Endometrial microvascular endothelial cells (primary cell): ENCODE measurements at regions not wholly inside any gene's neighbourhood (a gene's known extent, or its start where the extent isn't known, plus 50 kb on each side); places are given as distances from the start of the nearest gene placed in this dataset.

ENCODE experiments used
- in situ Hi-C: cut with HindIII; loops from 2 replicates; pipeline ENCODE4 v1.10.0; 2017; ENCODE audit warnings: low sequenced_read_pairs, low pct_unique_long_range_greater_than_20kb; ENCODE audit errors: inconsistent ontology term

GRCh38 chr12:124395284-124395752 is 100.4 kb downstream of the RFLNA start:
- in situ Hi-C loops = no loop called here

DNA sequence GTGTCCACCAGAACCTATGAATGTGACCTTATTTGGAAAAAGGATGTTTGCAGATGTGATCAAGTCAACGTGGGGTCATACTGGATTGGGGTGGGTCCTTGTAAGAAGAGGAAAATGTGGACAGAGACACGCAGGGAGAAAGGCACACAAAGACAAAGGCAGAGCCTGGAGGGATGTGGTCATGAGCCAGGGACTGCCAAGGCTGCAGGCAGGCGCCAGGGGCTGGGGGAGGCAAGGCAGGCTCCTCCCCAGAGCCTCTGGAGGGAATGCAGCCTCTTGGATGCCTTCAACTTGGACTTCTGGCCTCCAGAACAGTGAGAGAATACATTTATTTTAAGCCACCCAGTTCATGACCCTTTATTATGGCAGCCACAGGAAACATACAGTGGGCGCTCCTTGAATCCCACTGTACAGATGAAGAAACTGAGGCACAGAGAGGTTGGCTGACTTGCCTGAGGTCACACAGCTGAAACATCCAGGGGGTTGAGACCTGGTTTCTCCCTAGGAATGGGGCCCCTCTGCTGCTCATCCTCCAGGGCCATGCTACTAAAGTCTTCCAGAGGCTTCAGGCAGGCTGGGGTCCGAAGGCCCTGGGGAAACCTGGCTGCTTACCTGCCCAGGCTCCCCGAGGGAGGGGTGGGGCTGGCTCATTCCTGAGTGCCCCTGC is 99.7 kb downstream of the RFLNA start:
- in situ Hi-C loops = no loop called here

DNA sequence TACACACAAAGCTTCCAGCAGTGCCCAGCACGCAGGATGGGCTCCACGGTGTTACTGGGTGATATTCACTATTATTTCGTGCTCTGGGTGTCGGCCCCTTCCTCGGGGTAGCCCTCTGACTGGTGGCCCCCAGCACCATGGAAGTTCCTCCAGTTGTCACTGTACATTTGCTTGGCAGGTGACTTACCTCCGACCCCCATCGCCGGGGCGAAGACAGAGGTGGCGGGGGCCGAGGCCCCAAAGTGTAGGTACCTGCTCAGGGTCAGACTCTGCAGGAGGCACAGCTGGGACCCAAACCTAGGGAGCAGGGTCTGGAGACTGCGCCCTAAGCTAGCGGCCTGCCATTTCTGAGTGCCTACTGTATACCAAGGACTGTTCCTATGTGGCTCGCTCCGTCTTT is 98.9 kb downstream of the RFLNA start:
- in situ Hi-C loops = no loop called here

DNA sequence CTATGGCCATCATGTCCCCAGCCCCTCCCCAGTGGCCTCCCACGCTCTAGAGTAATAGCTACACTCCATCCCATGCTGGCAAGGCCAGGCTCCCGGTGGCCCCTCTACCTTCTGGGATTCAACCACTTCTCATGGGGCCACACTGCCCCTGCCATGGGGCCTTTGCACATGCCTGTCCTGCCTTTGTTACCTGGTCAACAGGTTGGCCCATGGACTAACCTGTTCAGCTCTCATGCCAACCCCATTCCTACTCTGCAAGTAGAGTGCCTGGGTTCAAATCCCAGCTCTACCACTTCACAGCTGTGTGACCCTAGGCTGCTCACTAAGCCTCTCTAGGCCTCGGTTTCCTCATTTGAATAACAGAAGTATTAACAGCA is 98.5 kb downstream of the RFLNA start:
- in situ Hi-C loops = no loop called here

GRCh38 chr12:124392667-124393413 is 97.9 kb downstream of the RFLNA start:
- in situ Hi-C loops = no loop called here

DNA sequence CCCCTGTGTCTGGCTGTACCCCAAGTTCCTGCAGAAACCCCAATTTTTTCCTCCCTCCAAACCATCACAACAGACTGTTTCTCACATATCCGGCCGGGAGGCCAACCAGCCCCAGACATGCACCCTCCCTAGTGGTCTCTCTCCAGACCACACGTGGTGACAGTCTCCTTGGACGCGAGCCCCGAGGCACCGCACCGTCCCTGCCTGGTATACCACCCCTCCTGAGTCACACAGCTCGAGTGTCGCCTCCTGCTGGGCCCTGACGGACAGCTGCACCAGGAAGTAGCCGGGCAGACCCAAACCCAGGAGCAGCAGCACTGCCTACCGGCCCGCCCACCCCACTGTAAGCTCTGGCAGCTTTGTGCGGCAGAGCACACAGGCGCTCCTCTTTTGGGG is 97.4 kb downstream of the RFLNA start:
- in situ Hi-C loops = no loop called here

GRCh38 chr12:124391340-124392261 is 96.7 kb downstream of the RFLNA start:
- in situ Hi-C loops = no loop called here

DNA sequence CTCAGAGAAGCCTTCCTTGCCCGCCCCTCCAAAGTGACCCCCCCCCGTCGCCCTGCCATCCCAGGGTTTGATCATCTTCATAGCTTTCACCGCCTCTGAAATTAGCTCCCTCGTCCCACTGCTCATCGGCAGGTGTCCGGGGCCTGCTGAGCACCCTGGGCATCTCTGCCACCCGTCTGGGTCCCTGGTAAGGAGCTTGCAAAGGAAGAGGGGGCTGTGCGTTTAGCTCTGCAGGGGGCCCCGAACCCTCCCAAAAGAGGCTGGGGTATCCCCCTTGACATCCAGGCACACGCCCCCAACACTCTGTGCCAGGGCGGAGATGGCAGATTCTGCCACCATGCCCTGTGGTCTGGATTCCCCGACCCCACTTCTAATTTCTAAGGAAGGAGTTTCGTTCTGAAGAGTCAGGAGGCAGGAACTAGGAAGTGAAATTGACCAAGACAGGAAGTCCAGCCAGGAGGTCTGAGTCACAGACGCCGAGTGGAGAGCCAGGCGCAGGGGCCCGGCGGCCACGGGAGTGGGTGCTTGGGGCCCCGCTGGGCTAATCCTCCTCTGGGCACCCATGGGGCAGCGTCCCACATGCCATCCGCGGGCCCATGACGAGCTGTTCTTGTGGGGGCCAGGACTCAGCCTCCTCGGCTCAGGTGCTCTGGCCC is 95.7 kb downstream of the RFLNA start:
- in situ Hi-C loops = no loop called here

- in situ Hi-C loops = no loop called here
These were observed 95.0 kb downstream of the RFLNA start for GRCh38 chr12:124389725-124390441.

- in situ Hi-C loops = no loop called here
These were observed 94.3 kb downstream of the RFLNA start for GRCh38 chr12:124389138-124389724.

DNA sequence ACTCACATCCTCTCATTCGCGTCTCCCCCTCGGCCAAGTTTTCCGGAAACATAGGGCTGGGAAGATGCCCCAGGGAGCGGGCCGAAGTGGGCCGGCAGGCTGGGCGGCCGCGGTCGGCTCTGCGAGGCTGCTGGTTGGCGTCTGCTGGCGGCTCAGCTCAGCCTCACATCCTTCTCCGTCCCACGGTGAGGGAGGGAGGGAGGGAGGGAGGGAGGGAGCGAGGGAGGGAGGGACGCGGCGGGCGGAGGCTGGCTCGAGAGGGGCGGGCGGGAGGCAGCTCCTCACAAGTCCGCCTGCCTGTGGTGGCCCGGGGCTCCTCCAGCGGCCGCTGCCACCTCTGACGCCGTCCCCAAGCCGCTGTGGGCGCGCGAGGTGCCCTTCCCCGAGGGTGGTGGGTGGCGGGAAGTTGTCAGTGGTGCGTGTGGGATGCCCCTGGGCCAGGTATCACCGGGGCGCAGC is 93.8 kb downstream of the RFLNA start:
- in situ Hi-C loops = no loop called here

DNA sequence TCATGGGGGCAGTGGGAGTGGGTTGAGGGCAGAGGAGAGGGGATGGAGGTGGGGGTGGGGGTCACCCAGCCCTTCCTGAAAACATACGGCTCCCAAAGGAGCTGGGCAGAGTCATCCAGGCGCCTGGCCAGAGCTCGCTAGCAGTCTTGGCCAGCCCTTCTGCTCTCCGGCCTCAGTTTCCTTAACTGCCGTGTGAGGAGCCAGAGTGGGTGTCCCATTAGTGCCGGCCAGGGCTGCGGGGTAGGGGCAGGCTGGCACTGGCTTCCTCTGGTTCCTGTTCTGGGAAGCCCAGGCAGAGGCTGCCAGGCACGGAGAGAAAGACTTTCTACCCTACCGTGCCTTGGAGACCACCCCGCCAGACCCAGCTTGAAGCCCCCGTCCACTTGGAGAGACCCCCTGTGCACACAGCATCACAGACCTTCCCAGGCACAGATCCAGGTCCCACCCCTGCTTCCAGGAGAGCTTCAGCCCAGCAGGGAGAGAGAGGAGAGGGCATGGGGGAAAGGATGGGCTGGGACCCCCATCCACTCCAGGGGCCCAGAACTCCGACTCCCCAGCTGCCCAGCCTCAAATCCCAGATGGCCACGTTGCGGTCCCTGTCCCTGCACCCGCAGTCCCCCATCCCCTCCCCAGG is 93.3 kb downstream of the RFLNA start:
- in situ Hi-C loops = no loop called here

DNA sequence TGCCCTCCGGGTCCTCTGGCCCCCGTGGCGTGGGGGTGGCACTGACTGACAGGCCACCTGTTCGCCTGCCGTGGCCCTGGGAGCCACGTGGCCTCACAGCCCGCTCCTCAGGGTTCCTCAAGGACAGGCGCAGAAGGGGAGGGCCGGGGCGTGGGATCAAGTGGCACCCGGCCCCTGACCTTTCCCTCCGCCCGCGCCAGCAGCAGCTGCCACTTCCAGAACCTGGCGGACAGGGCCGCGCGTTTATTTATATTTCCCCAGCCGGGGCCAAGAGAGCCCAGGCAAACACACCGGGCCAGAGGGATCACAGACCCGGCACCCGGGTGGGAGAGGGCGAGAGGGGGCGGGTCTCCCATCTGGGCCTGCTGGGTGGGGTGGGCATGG is 92.6 kb downstream of the RFLNA start:
- in situ Hi-C loops = no loop called here

DNA sequence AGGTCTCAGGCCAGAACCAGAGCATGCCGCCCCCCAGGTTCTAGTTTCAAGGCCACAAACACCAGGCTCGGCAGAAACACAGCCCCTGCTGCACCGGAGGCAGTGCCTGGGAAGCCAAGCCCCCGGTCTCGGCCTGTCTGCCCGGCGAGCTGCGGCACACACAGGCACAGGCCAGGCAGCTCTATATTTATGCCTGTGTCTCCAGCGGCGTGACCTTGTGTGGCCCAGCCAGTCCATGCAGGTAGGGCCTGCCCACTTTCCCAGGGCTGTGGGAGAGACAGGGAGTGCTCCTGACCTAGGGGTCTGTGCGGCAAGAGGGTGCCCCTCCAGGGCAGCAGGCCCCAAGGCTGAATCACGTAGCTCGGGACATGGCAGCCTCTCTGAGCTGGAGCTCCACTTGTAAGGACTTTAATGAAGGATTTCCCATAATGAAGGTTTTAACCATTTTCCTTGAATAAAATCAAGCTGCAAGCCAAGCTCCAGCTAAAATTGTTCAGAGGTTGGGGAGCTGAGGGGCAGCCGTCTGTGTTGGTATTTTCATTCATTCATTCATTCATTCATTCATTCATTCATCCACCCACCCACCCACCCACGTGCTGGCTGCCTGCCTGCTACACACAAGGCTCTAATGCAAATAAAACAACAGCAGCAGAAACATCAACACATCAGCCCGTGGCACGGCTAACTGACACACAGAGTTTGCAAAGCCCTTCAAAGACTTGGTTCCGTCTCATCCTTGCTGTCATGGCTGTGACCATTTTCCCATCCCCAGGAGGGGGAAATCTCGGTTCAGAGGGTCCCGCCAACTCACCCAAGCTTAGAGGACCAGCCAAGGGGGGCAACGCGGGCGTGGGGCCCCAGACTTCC is 92.0 kb downstream of the RFLNA start:
- in situ Hi-C loops = no loop called here

- in situ Hi-C loops = no loop called here
These were observed 91.2 kb downstream of the RFLNA start for GRCh38 chr12:124386059-124386458.

DNA sequence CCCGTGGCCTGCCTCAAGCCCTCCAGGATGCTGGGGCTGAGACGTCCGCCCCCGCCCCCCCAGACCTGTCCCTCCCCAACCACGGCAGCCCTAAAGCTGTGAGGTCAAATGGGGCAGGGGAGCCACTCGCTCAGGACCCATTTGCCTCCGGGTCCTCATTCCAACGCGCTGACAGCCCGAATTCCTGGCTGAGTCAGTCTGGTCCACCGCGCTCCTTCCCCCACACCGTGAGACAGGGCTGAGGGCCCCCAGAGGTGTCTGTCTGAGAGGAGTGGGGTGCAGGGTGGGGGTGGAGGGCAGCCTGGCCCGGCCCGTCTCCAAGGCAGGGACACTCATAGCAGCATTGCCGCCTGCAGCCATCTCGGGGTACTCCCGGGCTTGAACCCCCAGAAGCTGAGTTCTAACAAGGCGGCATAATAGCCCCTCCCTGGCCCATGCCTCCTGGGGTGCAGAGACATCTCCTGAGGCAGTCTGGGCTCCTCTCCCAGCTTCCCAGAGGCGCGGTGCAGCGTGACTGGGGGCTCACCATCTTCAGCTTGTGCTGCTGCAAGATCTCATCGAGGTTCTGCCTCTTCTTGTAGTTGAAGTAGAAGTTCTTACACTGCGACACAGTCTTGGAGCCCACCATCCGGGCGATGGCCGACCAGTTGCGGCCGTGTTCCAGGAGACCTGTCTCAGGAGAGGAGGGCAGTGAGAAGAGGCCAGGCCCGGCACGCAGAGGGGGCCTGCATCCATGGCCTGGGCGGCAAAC is 90.5 kb downstream of the RFLNA start:
- in situ Hi-C loops = no loop called here
